Fibroblast of lung (primary cell): ENCODE measurements at regions not wholly inside any gene's neighbourhood (a gene's known extent, or its start where the extent isn't known, plus 50 kb on each side); places are given as distances from the start of the nearest gene placed in this dataset.

Experiments used
- DNase-seq, 2 donors: peaks; one replicate each; pipeline versions ENCODE4 v3.0.0 to v3.0.0-alpha.2; 2010; ENCODE audit warnings: low read depth in 2 of 2
- H2AFZ ChIP-seq: 2 replicates; pipeline ENCODE4 v1.5.1; 2012; ENCODE audit warnings: low read length, control low read depth, inconsistent platforms
- H3K27ac ChIP-seq: 2 replicates; pipeline ENCODE4 v1.5.1; 2011; ENCODE audit warnings: low read length, control low read depth; ENCODE audit not compliant: insufficient read depth
- H3K27me3 ChIP-seq: 2 replicates; pipeline ENCODE4 v1.5.1; 2011; ENCODE audit warnings: mild to moderate bottlenecking, low read length; ENCODE audit not compliant: control insufficient read depth, insufficient read depth
- H3K36me3 ChIP-seq: 2 replicates; pipeline ENCODE4 v1.5.1; 2011; ENCODE audit warnings: low read length; ENCODE audit not compliant: control insufficient read depth, insufficient read depth
- H3K4me1 ChIP-seq: 2 replicates; pipeline ENCODE4 v1.5.1; 2011; ENCODE audit warnings: low read length; ENCODE audit not compliant: control insufficient read depth, insufficient read depth; ENCODE audit errors: extremely low read depth
- H3K4me2 ChIP-seq: 2 replicates; pipeline ENCODE4 v1.5.1; 2011; ENCODE audit warnings: low read length, control low read depth; ENCODE audit not compliant: insufficient read depth; ENCODE audit errors: extremely low read depth
- H3K4me3 ChIP-seq, 4 experiments: fragments of 200-600 bp in 1 of 4; sonication (generic) in 1 of 4; replicated peaks in 1 of 4; 2 replicates each; pipeline ENCODE4 v1.5.1; 2011 to 2016; ENCODE audit warnings: low read length in 4 of 4, low read depth in 3 of 4, mild to moderate bottlenecking in 3 of 4, control low read depth in 2 of 4, inconsistent platforms in 1 of 4, mixed read lengths in 1 of 4; ENCODE audit not compliant: insufficient read depth in 1 of 4; ENCODE audit errors: control extremely low read depth in 1 of 4
- H3K79me2 ChIP-seq: 2 replicates; pipeline ENCODE4 v1.5.1; 2012; ENCODE audit warnings: mild to moderate bottlenecking, low read length, inconsistent platforms; ENCODE audit not compliant: control insufficient read depth, insufficient read depth
- H3K9ac ChIP-seq: 2 replicates; pipeline ENCODE4 v1.5.1; 2011; ENCODE audit warnings: mild to moderate bottlenecking, low read length, control low read depth; ENCODE audit not compliant: insufficient read depth
- H3K9me3 ChIP-seq: 2 replicates; pipeline ENCODE4 v1.5.1; 2012; ENCODE audit warnings: low read depth, low read length; ENCODE audit not compliant: control insufficient read depth, insufficient read depth
- H4K20me1 ChIP-seq: 2 replicates; pipeline ENCODE4 v1.5.1; 2011; ENCODE audit warnings: low read length; ENCODE audit not compliant: control insufficient read depth, insufficient read depth; ENCODE audit errors: extremely low read depth
- CTCF ChIP-seq, 2 donors: IDR thresholded peaks in 1 of 2; conservative IDR thresholded peaks in 1 of 2; 1 replicate in 1 of 2; 2 replicates in 1 of 2; pipeline ENCODE4 v1.5.1; 2011 to 2012; ENCODE audit warnings: low read length in 2 of 2, control low read depth in 1 of 2, inconsistent platforms in 1 of 2, low read depth in 1 of 2, mild to moderate bottlenecking in 1 of 2
- EZH2 ChIP-seq: IDR thresholded peaks from 2 replicates; pipeline ENCODE4 v1.5.1; 2012; ENCODE audit warnings: low read length, control low read depth, mild to moderate bottlenecking; ENCODE audit errors: missing control alignments

GRCh38 chr4:167443841-167444240 lies 209.5 kb upstream of the SPOCK3 start:
- Histone ChIP-seq H4K20me1 (no peaks in the 10 kb centered on the region), H3K27ac (no peak overlapping the region), H3K79me2 (no peaks in the 10 kb centered on the region), H3K9me3 (no peaks in the 10 kb centered on the region), H3K9ac (no peak overlapping the region), H3K4me1 (no peaks in the 10 kb centered on the region), H2AFZ (no peak overlapping the region), H3K27me3 (no peaks in the 10 kb centered on the region), H3K4me3 (no peak overlapping the region), H3K36me3 (no peaks in the 10 kb centered on the region), H3K4me2 (no peak overlapping the region)
- no peak for TF ChIP-seq EZH2
- TF ChIP-seq CTCF (conservative IDR thresholded peaks at IDR 0.05 in 1 of 2, IDR thresholded peaks at IDR 0.05 in 1 of 2; ENCODE audit: low read depth in 1 of 2, low read length in 2 of 2), result no peak
- no peak for DNase-seq

- H3K4me2 ChIP-seq, result no peak overlapping the region
- DNase-seq, result no peak
- H2AFZ ChIP-seq, result no peak overlapping the region
- no peaks in the 10 kb centered on the region for H3K36me3 ChIP-seq
- no peaks in the 10 kb centered on the region for H4K20me1 ChIP-seq
- H3K27me3 ChIP-seq, result no peaks in the 10 kb centered on the region
- H3K9me3 ChIP-seq, result no peaks in the 10 kb centered on the region
- H3K4me3 ChIP-seq, result no peak overlapping the region
- no peak overlapping the region for H3K9ac ChIP-seq
- TF ChIP-seq CTCF (conservative IDR thresholded peaks at IDR 0.05 in 1 of 2, IDR thresholded peaks at IDR 0.05 in 1 of 2; ENCODE audit: low read depth in 1 of 2, low read length in 2 of 2) (no peak), EZH2 (no peak)
- no peaks in the 10 kb centered on the region for H3K79me2 ChIP-seq
- no peaks in the 10 kb centered on the region for H3K4me1 ChIP-seq
- H3K27ac ChIP-seq, result no peak overlapping the region
These were observed 218.7 kb upstream of the SPOCK3 start for GRCh38 chr4:167452922-167453430.

GRCh38 chr4:167456619-167457018 lies 222.3 kb upstream of the SPOCK3 start:
- H3K79me2 ChIP-seq, result no peaks in the 10 kb centered on the region
- no peak overlapping the region for H3K4me3 ChIP-seq
- H3K9ac ChIP-seq, result no peak overlapping the region
- no peak for DNase-seq
- H3K27me3 ChIP-seq, result no peaks in the 10 kb centered on the region
- no peaks in the 10 kb centered on the region for H3K36me3 ChIP-seq
- TF ChIP-seq EZH2 (no peak), CTCF (conservative IDR thresholded peaks at IDR 0.05 in 1 of 2, IDR thresholded peaks at IDR 0.05 in 1 of 2; ENCODE audit: low read depth in 1 of 2, low read length in 2 of 2) (no peak)
- no peaks in the 10 kb centered on the region for H4K20me1 ChIP-seq
- H3K27ac ChIP-seq, result no peak overlapping the region
- H3K9me3 ChIP-seq, result no peaks in the 10 kb centered on the region
- no peaks in the 10 kb centered on the region for H3K4me1 ChIP-seq
- no peak overlapping the region for H3K4me2 ChIP-seq
- no peak overlapping the region for H2AFZ ChIP-seq
